Fibroblast of lung (primary cell): ENCODE measurements at regions not wholly inside any gene's neighbourhood (a gene's known extent, or its start where the extent isn't known, plus 50 kb on each side); places are given as distances from the start of the nearest gene placed in this dataset.
"Not testable (repeated sequence)": the region's sequence is repeated elsewhere in the genome, so short reads cannot be mapped to it uniquely, and the experiment has no call there.

ENCODE experiments used
- DNase-seq, 2 donors: peaks; one replicate each; pipeline versions ENCODE4 v3.0.0 to v3.0.0-alpha.2; 2010; ENCODE audit warnings: low read depth in 2 of 2
- H2AFZ ChIP-seq: 2 replicates; pipeline ENCODE4 v1.5.1; 2012; ENCODE audit warnings: low read length, control low read depth, inconsistent platforms
- H3K27ac ChIP-seq: 2 replicates; pipeline ENCODE4 v1.5.1; 2011; ENCODE audit warnings: low read length, control low read depth; ENCODE audit not compliant: insufficient read depth
- H3K27me3 ChIP-seq: 2 replicates; pipeline ENCODE4 v1.5.1; 2011; ENCODE audit warnings: mild to moderate bottlenecking, low read length; ENCODE audit not compliant: control insufficient read depth, insufficient read depth
- H3K36me3 ChIP-seq: 2 replicates; pipeline ENCODE4 v1.5.1; 2011; ENCODE audit warnings: low read length; ENCODE audit not compliant: control insufficient read depth, insufficient read depth
- H3K4me1 ChIP-seq: 2 replicates; pipeline ENCODE4 v1.5.1; 2011; ENCODE audit warnings: low read length; ENCODE audit not compliant: control insufficient read depth, insufficient read depth; ENCODE audit errors: extremely low read depth
- H3K4me2 ChIP-seq: 2 replicates; pipeline ENCODE4 v1.5.1; 2011; ENCODE audit warnings: low read length, control low read depth; ENCODE audit not compliant: insufficient read depth; ENCODE audit errors: extremely low read depth
- H3K4me3 ChIP-seq, 4 experiments: fragments of 200-600 bp in 1 of 4; sonication (generic) in 1 of 4; replicated peaks in 1 of 4; 2 replicates each; pipeline ENCODE4 v1.5.1; 2011 to 2016; ENCODE audit warnings: low read length in 4 of 4, low read depth in 3 of 4, mild to moderate bottlenecking in 3 of 4, control low read depth in 2 of 4, inconsistent platforms in 1 of 4, mixed read lengths in 1 of 4; ENCODE audit not compliant: insufficient read depth in 1 of 4; ENCODE audit errors: control extremely low read depth in 1 of 4
- H3K79me2 ChIP-seq: 2 replicates; pipeline ENCODE4 v1.5.1; 2012; ENCODE audit warnings: mild to moderate bottlenecking, low read length, inconsistent platforms; ENCODE audit not compliant: control insufficient read depth, insufficient read depth
- H3K9ac ChIP-seq: 2 replicates; pipeline ENCODE4 v1.5.1; 2011; ENCODE audit warnings: mild to moderate bottlenecking, low read length, control low read depth; ENCODE audit not compliant: insufficient read depth
- H3K9me3 ChIP-seq: 2 replicates; pipeline ENCODE4 v1.5.1; 2012; ENCODE audit warnings: low read depth, low read length; ENCODE audit not compliant: control insufficient read depth, insufficient read depth
- H4K20me1 ChIP-seq: 2 replicates; pipeline ENCODE4 v1.5.1; 2011; ENCODE audit warnings: low read length; ENCODE audit not compliant: control insufficient read depth, insufficient read depth; ENCODE audit errors: extremely low read depth
- EZH2 ChIP-seq: IDR thresholded peaks from 2 replicates; pipeline ENCODE4 v1.5.1; 2012; ENCODE audit warnings: low read length, control low read depth, mild to moderate bottlenecking; ENCODE audit errors: missing control alignments
- TF ChIP-seq, protein P1 (sequence below), 2 donors: IDR thresholded peaks in 1 of 2; conservative IDR thresholded peaks in 1 of 2; 1 replicate in 1 of 2; 2 replicates in 1 of 2; pipeline ENCODE4 v1.5.1; 2011 to 2012; ENCODE audit warnings: low read length in 2 of 2, control low read depth in 1 of 2, inconsistent platforms in 1 of 2, low read depth in 1 of 2, mild to moderate bottlenecking in 1 of 2

DNA sequence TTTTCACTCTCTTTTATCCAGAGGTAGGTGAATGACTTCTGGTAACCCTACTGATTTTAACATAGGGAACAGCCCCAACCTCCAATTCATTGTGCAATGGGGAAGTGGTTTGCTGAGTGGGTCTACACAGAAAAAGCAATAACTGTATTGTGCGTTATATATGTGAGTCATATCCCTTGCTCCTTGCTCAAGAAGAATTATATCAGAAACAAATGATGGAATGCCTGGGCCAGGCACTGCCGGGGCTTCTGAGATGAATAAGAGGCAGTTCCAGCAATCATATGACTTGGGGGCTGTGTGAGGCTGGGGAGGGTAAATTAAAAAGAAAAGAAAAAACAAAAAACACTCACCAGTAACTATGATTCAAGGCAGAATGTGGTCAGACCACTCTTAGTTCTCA is 79.2 kb upstream of the ABCA1 start:
- Histone ChIP-seq H3K9ac (no peak overlapping the region), H2AFZ (peak overlapping the region; percentile 27), H3K27ac (peak overlapping the region; percentile 53)

DNA sequence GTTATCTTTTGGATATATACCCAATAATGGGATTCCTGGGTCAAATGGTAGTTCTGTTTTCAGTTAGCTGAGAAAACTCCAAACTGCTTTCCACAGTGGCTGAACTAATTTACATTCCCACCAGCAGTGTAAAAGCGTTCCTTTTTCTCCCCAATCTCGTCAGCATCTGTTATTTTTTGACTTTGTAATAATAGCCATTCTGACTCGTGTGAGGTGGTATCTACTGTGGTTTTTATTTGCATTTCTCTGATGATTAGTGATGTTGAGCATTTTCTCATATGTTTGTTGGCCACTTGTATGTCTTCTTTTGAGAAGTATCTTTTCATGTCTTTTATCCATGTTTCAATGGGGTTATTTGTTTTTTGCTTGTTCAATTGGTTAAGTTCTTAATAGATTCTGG is 82.1 kb upstream of the ABCA1 start:
- not testable (repeated sequence) for H3K9me3 ChIP-seq, H4K20me1 ChIP-seq, H3K27ac ChIP-seq, H3K79me2 ChIP-seq, H3K36me3 ChIP-seq, H3K4me3 ChIP-seq, H3K27me3 ChIP-seq, H2AFZ ChIP-seq, H3K4me1 ChIP-seq, H3K4me2 ChIP-seq, H3K9ac ChIP-seq
- peak in 1 of 2 donors; percentile 47 for DNase-seq

More for the DNA sequence above, 79.2 kb upstream of the ABCA1 start:
- TF ChIP-seq, protein P1, sequence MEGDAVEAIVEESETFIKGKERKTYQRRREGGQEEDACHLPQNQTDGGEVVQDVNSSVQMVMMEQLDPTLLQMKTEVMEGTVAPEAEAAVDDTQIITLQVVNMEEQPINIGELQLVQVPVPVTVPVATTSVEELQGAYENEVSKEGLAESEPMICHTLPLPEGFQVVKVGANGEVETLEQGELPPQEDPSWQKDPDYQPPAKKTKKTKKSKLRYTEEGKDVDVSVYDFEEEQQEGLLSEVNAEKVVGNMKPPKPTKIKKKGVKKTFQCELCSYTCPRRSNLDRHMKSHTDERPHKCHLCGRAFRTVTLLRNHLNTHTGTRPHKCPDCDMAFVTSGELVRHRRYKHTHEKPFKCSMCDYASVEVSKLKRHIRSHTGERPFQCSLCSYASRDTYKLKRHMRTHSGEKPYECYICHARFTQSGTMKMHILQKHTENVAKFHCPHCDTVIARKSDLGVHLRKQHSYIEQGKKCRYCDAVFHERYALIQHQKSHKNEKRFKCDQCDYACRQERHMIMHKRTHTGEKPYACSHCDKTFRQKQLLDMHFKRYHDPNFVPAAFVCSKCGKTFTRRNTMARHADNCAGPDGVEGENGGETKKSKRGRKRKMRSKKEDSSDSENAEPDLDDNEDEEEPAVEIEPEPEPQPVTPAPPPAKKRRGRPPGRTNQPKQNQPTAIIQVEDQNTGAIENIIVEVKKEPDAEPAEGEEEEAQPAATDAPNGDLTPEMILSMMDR (conservative IDR thresholded peaks at IDR 0.05 in 1 of 2, IDR thresholded peaks at IDR 0.05 in 1 of 2; ENCODE audit: low read depth in 1 of 2, low read length in 2 of 2): no peak
- TF ChIP-seq EZH2: no peak
- Histone ChIP-seq H3K4me1 (peaks cover 5% of the 10 kb centered on the region), H3K9me3 (no peaks in the 10 kb centered on the region), H3K36me3 (no peaks in the 10 kb centered on the region), H3K4me2 (peak overlapping the region; percentile 36), H3K4me3 (no peak overlapping the region), H3K27me3 (no peaks in the 10 kb centered on the region), H3K79me2 (no peaks in the 10 kb centered on the region), H4K20me1 (no peaks in the 10 kb centered on the region)
- peak; percentile 91 to 96 for DNase-seq

- no peak overlapping the region for H2AFZ ChIP-seq
- no peaks in the 10 kb centered on the region for H3K9me3 ChIP-seq
- H3K27ac ChIP-seq: no peak overlapping the region
- TF ChIP-seq EZH2: no peak
- TF ChIP-seq, protein P1 (conservative IDR thresholded peaks at IDR 0.05 in 1 of 2, IDR thresholded peaks at IDR 0.05 in 1 of 2; ENCODE audit: low read depth in 1 of 2, low read length in 2 of 2): no peak
- no peaks in the 10 kb centered on the region for H3K27me3 ChIP-seq
- no peaks in the 10 kb centered on the region for H3K36me3 ChIP-seq
- DNase-seq: no peak
- H3K4me3 ChIP-seq: no peak overlapping the region
- H3K4me2 ChIP-seq: no peak overlapping the region
- H3K9ac ChIP-seq: no peak overlapping the region
- no peaks in the 10 kb centered on the region for H3K4me1 ChIP-seq
- no peaks in the 10 kb centered on the region for H3K79me2 ChIP-seq
- no peaks in the 10 kb centered on the region for H4K20me1 ChIP-seq
These were observed 94.0 kb upstream of the ABCA1 start for GRCh38 chr9:105021917-105022316.

DNA sequence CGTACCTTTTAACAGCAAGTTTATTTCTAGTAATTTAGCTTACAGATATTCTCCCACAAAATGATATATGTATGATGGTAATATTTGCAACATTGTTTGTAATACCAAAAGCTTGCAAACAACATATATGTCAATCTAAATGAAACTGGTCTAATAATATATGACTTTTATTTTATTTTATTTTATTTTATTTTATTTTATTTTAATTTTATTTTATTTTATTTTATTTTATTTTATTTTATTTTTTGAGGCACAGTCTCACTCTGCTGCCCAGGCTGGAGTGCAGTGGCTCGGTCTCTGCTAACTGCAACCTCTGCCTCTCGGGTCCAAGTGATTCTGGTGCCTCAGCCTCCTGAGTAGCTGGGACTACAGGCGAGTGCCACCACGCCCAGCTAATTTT is 94.6 kb upstream of the ABCA1 start:
- not testable (repeated sequence) for H3K9me3 ChIP-seq, H2AFZ ChIP-seq, DNase-seq, H4K20me1 ChIP-seq, H3K9ac ChIP-seq, H3K4me1 ChIP-seq, H3K79me2 ChIP-seq, H3K4me2 ChIP-seq, H3K27ac ChIP-seq, H3K4me3 ChIP-seq, H3K27me3 ChIP-seq, H3K36me3 ChIP-seq
